ENCODE measurements at regions not wholly inside any gene's neighbourhood (a gene's known extent, or its start where the extent isn't known, plus 50 kb on each side); places are given as distances from the start of the nearest gene placed in this dataset.

DNA sequence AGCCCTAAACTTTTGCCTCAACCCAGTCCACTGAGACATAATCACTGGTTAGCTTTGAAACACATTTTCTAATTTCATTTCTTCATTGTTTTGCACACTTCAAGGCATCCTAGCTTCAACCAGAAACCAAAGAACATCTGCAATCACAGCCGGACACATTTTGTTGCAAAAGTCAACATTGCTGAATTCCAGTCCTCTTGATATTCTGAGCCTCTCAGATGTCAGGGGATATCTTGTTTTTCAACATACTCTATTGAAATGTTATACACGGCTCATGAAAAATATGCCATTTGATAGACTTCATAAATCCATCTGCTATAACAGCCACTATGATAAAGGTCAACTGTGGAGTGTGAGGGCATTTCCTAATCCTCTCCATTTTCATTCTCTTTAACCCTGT lies 241.6 kb upstream of the PUDP start:
- Histone ChIP-seq H4K20me1 (ENCODE audit: insufficient read depth) (no peaks in the 10 kb centered on the region), H3F3A (ENCODE audit: insufficient read depth, low read length, poor library complexity, severe bottlenecking) (no peaks in the 10 kb centered on the region), H3K27me3 (ENCODE audit: insufficient read depth, low read depth, low read length) (no peaks in the 10 kb centered on the region), H3K9me2 (ENCODE audit: insufficient read depth, low read length) (no peaks in the 10 kb centered on the region), H3K36me3 (ENCODE audit: insufficient read depth, low read length) (no peaks in the 10 kb centered on the region), H3K27ac (ENCODE audit: low read length) (no peak overlapping the region), H2AFZ (ENCODE audit: low read depth, low read length) (no peak overlapping the region), H3K79me2 (replicated peaks; ENCODE audit: insufficient read depth, low read length) (no peaks in the 10 kb centered on the region), H3K4me3 (ENCODE audit: low read length) (no peak overlapping the region), H3K4me2 (ENCODE audit: low read length) (no peak overlapping the region), H3K9ac (ENCODE audit: low read length) (no peak overlapping the region), H3K9me3 (ENCODE audit: low read length) (no peaks in the 10 kb centered on the region)
- TF ChIP-seq EP300 (conservative IDR thresholded peaks at IDR 0.05; ENCODE audit: poor library complexity, severe bottlenecking) (no peak), EZH2 (IDR thresholded peaks at IDR 0.05; ENCODE audit: borderline replicate concordance, insufficient read depth, low read length, poor library complexity, severe bottlenecking) (no peak), TAF1 (IDR thresholded peaks at IDR 0.05; ENCODE audit: low read depth) (no peak), POLR2AphosphoS5 (IDR thresholded peaks at IDR 0.05) (no peak), RAD21 (conservative IDR thresholded peaks at IDR 0.05) (no peak), MXI1 (conservative IDR thresholded peaks at IDR 0.05; ENCODE audit: poor library complexity, severe bottlenecking) (no peak), SMC3 (conservative IDR thresholded peaks at IDR 0.05; ENCODE audit: poor library complexity) (no peak)
- TF ChIP-seq, protein P1, sequence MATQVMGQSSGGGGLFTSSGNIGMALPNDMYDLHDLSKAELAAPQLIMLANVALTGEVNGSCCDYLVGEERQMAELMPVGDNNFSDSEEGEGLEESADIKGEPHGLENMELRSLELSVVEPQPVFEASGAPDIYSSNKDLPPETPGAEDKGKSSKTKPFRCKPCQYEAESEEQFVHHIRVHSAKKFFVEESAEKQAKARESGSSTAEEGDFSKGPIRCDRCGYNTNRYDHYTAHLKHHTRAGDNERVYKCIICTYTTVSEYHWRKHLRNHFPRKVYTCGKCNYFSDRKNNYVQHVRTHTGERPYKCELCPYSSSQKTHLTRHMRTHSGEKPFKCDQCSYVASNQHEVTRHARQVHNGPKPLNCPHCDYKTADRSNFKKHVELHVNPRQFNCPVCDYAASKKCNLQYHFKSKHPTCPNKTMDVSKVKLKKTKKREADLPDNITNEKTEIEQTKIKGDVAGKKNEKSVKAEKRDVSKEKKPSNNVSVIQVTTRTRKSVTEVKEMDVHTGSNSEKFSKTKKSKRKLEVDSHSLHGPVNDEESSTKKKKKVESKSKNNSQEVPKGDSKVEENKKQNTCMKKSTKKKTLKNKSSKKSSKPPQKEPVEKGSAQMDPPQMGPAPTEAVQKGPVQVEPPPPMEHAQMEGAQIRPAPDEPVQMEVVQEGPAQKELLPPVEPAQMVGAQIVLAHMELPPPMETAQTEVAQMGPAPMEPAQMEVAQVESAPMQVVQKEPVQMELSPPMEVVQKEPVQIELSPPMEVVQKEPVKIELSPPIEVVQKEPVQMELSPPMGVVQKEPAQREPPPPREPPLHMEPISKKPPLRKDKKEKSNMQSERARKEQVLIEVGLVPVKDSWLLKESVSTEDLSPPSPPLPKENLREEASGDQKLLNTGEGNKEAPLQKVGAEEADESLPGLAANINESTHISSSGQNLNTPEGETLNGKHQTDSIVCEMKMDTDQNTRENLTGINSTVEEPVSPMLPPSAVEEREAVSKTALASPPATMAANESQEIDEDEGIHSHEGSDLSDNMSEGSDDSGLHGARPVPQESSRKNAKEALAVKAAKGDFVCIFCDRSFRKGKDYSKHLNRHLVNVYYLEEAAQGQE (IDR thresholded peaks at IDR 0.05; ENCODE audit: borderline replicate concordance): no peak
- TF ChIP-seq, protein P2, sequence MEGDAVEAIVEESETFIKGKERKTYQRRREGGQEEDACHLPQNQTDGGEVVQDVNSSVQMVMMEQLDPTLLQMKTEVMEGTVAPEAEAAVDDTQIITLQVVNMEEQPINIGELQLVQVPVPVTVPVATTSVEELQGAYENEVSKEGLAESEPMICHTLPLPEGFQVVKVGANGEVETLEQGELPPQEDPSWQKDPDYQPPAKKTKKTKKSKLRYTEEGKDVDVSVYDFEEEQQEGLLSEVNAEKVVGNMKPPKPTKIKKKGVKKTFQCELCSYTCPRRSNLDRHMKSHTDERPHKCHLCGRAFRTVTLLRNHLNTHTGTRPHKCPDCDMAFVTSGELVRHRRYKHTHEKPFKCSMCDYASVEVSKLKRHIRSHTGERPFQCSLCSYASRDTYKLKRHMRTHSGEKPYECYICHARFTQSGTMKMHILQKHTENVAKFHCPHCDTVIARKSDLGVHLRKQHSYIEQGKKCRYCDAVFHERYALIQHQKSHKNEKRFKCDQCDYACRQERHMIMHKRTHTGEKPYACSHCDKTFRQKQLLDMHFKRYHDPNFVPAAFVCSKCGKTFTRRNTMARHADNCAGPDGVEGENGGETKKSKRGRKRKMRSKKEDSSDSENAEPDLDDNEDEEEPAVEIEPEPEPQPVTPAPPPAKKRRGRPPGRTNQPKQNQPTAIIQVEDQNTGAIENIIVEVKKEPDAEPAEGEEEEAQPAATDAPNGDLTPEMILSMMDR (IDR thresholded peaks at IDR 0.05; ENCODE audit: poor library complexity, severe bottlenecking): no peak

DNA sequence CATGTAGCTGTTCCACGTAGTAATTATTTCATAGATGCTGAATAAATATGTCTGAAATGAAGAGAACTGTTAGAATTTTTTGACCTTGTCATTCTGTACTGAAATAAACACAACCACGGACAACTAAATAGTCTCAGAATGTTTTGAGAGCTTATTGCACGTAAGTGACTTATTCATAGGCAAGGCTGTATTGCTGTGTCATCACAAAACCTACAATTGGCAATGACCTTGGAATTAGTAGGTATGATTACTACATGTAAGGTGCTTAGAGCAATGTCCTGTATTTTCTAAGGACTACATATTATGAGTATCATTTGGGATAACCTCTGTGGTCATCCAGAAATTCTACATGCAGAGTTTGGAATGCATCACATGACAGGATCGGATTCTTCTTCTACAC lies 237.2 kb upstream of the PUDP start:
- Histone ChIP-seq H3K36me3 (ENCODE audit: insufficient read depth, low read length) (no peaks in the 10 kb centered on the region), H3K4me2 (ENCODE audit: low read length) (no peak overlapping the region), H3K9me3 (ENCODE audit: low read length) (no peaks in the 10 kb centered on the region), H3K27me3 (ENCODE audit: insufficient read depth, low read depth, low read length) (no peaks in the 10 kb centered on the region), H2AFZ (ENCODE audit: low read depth, low read length) (no peak overlapping the region), H3F3A (ENCODE audit: insufficient read depth, low read length, poor library complexity, severe bottlenecking) (no peaks in the 10 kb centered on the region), H3K79me2 (replicated peaks; ENCODE audit: insufficient read depth, low read length) (no peaks in the 10 kb centered on the region), H3K9ac (ENCODE audit: low read length) (no peak overlapping the region), H3K4me3 (ENCODE audit: low read length) (no peak overlapping the region), H3K9me2 (ENCODE audit: insufficient read depth, low read length) (no peaks in the 10 kb centered on the region), H4K20me1 (ENCODE audit: insufficient read depth) (no peaks in the 10 kb centered on the region), H3K27ac (ENCODE audit: low read length) (no peak overlapping the region)
- TF ChIP-seq SMC3 (conservative IDR thresholded peaks at IDR 0.05; ENCODE audit: poor library complexity): no peak
- TF ChIP-seq, protein P2 (IDR thresholded peaks at IDR 0.05; ENCODE audit: poor library complexity, severe bottlenecking): no peak
- TF ChIP-seq TAF1 (IDR thresholded peaks at IDR 0.05; ENCODE audit: low read depth): no peak
- TF ChIP-seq MXI1 (conservative IDR thresholded peaks at IDR 0.05; ENCODE audit: poor library complexity, severe bottlenecking): no peak
- TF ChIP-seq RAD21 (conservative IDR thresholded peaks at IDR 0.05): no peak
- no peak for TF ChIP-seq EZH2 (IDR thresholded peaks at IDR 0.05; ENCODE audit: borderline replicate concordance, insufficient read depth, low read length, poor library complexity, severe bottlenecking)
- TF ChIP-seq, protein P1 (IDR thresholded peaks at IDR 0.05; ENCODE audit: borderline replicate concordance): no peak
- TF ChIP-seq EP300 (conservative IDR thresholded peaks at IDR 0.05; ENCODE audit: poor library complexity, severe bottlenecking): no peak

Data from neural cell (in vitro differentiated cells).